LNCAP (cell line): ENCODE measurements at regions not wholly inside any gene's neighbourhood (a gene's known extent, or its start where the extent isn't known, plus 50 kb on each side); places are given as distances from the start of the nearest gene placed in this dataset.

Experiments
- TF ChIP-seq, protein P1 (sequence below): fragments of 450-650 bp; IDR thresholded peaks from 2 replicates; pipeline ENCODE4 v1.5.1; 2017; ENCODE audit warnings: mild to moderate bottlenecking

GRCh38 chr2:117217145-117217544 is 597.3 kb upstream of the DDX18 start:
- TF ChIP-seq, protein P1, sequence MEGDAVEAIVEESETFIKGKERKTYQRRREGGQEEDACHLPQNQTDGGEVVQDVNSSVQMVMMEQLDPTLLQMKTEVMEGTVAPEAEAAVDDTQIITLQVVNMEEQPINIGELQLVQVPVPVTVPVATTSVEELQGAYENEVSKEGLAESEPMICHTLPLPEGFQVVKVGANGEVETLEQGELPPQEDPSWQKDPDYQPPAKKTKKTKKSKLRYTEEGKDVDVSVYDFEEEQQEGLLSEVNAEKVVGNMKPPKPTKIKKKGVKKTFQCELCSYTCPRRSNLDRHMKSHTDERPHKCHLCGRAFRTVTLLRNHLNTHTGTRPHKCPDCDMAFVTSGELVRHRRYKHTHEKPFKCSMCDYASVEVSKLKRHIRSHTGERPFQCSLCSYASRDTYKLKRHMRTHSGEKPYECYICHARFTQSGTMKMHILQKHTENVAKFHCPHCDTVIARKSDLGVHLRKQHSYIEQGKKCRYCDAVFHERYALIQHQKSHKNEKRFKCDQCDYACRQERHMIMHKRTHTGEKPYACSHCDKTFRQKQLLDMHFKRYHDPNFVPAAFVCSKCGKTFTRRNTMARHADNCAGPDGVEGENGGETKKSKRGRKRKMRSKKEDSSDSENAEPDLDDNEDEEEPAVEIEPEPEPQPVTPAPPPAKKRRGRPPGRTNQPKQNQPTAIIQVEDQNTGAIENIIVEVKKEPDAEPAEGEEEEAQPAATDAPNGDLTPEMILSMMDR = no peak

- TF ChIP-seq, protein P1 = no peak
These were observed 591.7 kb upstream of the DDX18 start for GRCh38 chr2:117222809-117223208.

GRCh38 chr2:117232305-117232704 is 582.2 kb upstream of the DDX18 start:
- TF ChIP-seq, protein P1 = no peak

DNA sequence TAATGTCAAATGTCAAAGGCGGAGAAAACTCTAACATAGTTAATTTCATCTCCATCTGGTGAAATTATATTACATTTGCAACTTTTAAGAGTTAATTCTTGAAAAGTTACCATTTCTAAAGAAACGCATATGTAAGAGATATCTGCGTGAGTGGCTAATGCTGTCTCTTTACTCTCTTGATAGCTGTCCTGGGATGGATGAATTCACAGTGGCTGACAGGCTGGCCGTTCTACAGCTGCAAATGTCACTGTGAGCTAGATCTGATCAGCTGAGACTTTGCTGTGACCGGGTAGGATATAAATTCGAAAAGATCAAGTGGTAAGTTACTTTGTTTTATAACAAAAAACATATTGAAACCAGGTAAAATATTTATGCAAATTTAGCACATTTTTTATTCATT is 557.1 kb upstream of the DDX18 start:
- TF ChIP-seq, protein P1 = no peak

DNA sequence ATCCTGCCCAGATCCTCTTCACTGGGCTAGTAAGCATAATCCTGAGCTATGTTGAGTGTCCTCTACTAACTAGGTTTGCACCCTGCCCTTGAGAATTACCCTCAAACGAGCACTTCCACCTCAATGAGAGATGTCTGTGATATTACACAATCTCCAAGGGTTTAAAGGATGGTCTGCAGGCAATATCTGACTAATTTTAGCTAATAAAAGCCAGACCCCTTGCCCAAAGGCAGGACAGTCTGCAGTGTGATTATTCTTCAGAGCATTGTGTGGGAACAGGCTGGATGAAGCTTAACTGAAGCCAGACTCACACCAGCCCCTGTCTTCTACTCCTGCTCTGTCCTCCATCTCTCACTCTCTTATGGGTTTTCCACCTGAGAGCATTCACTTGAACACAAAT is 544.9 kb upstream of the DDX18 start:
- TF ChIP-seq, protein P1 = no peak

DNA sequence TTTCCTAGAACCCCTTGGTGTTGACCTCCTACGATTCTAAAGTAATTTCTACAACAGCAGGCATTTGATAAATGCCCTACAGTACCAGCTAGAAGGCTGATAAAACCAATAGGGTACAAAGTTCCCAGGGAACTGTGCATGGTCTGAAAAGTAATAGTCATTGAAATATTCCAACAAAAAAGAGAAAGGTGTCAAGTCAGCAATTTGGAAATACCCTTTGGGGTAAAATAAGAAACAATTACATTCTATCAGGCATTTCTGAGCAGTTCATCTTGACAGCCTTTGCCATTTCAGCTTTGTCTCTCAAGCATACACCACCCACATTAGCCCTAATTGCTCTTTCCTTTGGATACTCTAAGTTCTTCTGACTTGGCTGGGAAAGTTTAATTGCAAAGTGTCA is 542.9 kb upstream of the DDX18 start:
- TF ChIP-seq, protein P1 = no peak

- TF ChIP-seq, protein P1 = no peak
These were observed 541.4 kb upstream of the DDX18 start for GRCh38 chr2:117273009-117273671.

- TF ChIP-seq, protein P1 = no peak
These were observed 521.5 kb upstream of the DDX18 start for GRCh38 chr2:117293012-117293411.
